CD14-positive monocyte (primary cell): ENCODE measurements at regions not wholly inside any gene's neighbourhood (a gene's known extent, or its start where the extent isn't known, plus 50 kb on each side); places are given as distances from the start of the nearest gene placed in this dataset.

Experiments
- DNase-seq, 3 donors: peaks; one replicate each; pipeline ENCODE4 v3.0.0-alpha.2; 2011 to 2022
- H2AFZ ChIP-seq: 2 replicates; pipeline ENCODE4 v1.6.0; 2012; ENCODE audit warnings: mild to moderate bottlenecking, low read depth, low read length, inconsistent platforms; ENCODE audit not compliant: insufficient read depth, poor library complexity, severe bottlenecking
- H3K27ac ChIP-seq, 2 donors: 1 replicate in 1 of 2; 2 replicates in 1 of 2; pipeline ENCODE4 v1.5.1; 2012 to 2013; ENCODE audit warnings: low read length in 2 of 2, control low read depth in 1 of 2, inconsistent platforms in 1 of 2, low read depth in 1 of 2, mild to moderate bottlenecking in 1 of 2
- H3K27me3 ChIP-seq, 2 donors: one replicate each; pipeline versions ENCODE4 v1.6.0 to v1.6.1; 2011 to 2013; ENCODE audit warnings: low read length in 2 of 2; ENCODE audit not compliant: control insufficient read depth in 2 of 2, insufficient read depth in 2 of 2
- H3K36me3 ChIP-seq, 2 donors: replicated peaks in 1 of 2; 1 replicate in 1 of 2; 2 replicates in 1 of 2; pipeline versions ENCODE4 v1.5.1 to v1.6.1; 2012 to 2013; ENCODE audit warnings: low read length in 2 of 2, control low read depth in 1 of 2, inconsistent platforms in 1 of 2, mild to moderate bottlenecking in 1 of 2; ENCODE audit not compliant: insufficient read depth in 2 of 2, control insufficient read depth in 1 of 2
- H3K4me1 ChIP-seq, 2 donors: 1 replicate in 1 of 2; 2 replicates in 1 of 2; pipeline versions ENCODE4 v1.5.1 to v1.6.1; 2012 to 2013; ENCODE audit warnings: low read length in 2 of 2, control low read depth in 1 of 2, inconsistent platforms in 1 of 2, mild to moderate bottlenecking in 1 of 2, moderate library complexity in 1 of 2; ENCODE audit not compliant: insufficient read depth in 2 of 2, control insufficient read depth in 1 of 2
- H3K4me2 ChIP-seq: replicated peaks from 2 replicates; pipeline ENCODE3; 2012; ENCODE audit warnings: low read length, moderate library complexity, mild to moderate bottlenecking; ENCODE audit not compliant: poor library complexity, severe bottlenecking; ENCODE audit errors: extremely low read depth
- H3K4me3 ChIP-seq, 3 experiments: fragments of 200-600 bp in 1 of 3; sonication (generic) in 1 of 3; replicated peaks in 1 of 3; 1 replicate in 2 of 3; 2 replicates in 1 of 3; pipeline ENCODE4 v1.5.1; 2011 to 2013; ENCODE audit warnings: low read length in 3 of 3, mild to moderate bottlenecking in 3 of 3, control low read depth in 2 of 3, low read depth in 2 of 3, inconsistent platforms in 1 of 3, moderate library complexity in 1 of 3
- H3K79me2 ChIP-seq: 2 replicates; pipeline ENCODE4 v1.6.0; 2012; ENCODE audit warnings: mild to moderate bottlenecking, control low read depth, inconsistent platforms, low read length, moderate library complexity; ENCODE audit not compliant: insufficient read depth
- H3K9ac ChIP-seq: 2 replicates; pipeline ENCODE4 v1.6.0; 2017; ENCODE audit warnings: low read length, mild to moderate bottlenecking; ENCODE audit not compliant: insufficient read depth, poor library complexity, severe bottlenecking
- H3K9me3 ChIP-seq, 2 donors: replicated peaks in 1 of 2; 1 replicate in 1 of 2; 2 replicates in 1 of 2; pipeline versions ENCODE4 v1.5.1 to v1.6.1; 2012 to 2013; ENCODE audit warnings: low read length in 2 of 2, control low read depth in 1 of 2; ENCODE audit not compliant: control insufficient read depth in 1 of 2, insufficient read depth in 1 of 2
- H4K20me1 ChIP-seq: 2 replicates; pipeline ENCODE4 v1.6.0; 2012; ENCODE audit warnings: mild to moderate bottlenecking, low read length, control low read depth, moderate library complexity; ENCODE audit not compliant: insufficient read depth
- H3K27ac Mint-ChIP-seq, 7 donors: one replicate each; pipeline ENCODE4 v1.8.0; 2020; ENCODE audit warnings: mild to moderate bottlenecking in 7 of 7, mixed read lengths in 7 of 7, moderate library complexity in 6 of 7, inconsistent platforms in 2 of 7
- H3K27me3 Mint-ChIP-seq, 3 donors: one replicate each; pipeline ENCODE4 v1.8.0; 2021 to 2022; ENCODE audit warnings: low read depth in 3 of 3, mild to moderate bottlenecking in 3 of 3, mixed read lengths in 3 of 3, moderate library complexity in 3 of 3, inconsistent platforms in 1 of 3
- H3K36me3 Mint-ChIP-seq, 2 donors: one replicate each; pipeline ENCODE4 v1.8.0; 2020; ENCODE audit warnings: mixed read lengths in 2 of 2, inconsistent platforms in 1 of 2, mild to moderate bottlenecking in 1 of 2
- H3K4me1 Mint-ChIP-seq: one replicate; pipeline ENCODE4 v1.8.0; 2020; ENCODE audit warnings: mild to moderate bottlenecking, mixed read lengths
- H3K4me3 Mint-ChIP-seq, 2 donors: one replicate each; pipeline ENCODE4 v1.8.0; 2020; ENCODE audit warnings: mild to moderate bottlenecking in 2 of 2, mixed read lengths in 2 of 2, moderate library complexity in 1 of 2
- H3K9me3 Mint-ChIP-seq, 7 donors: one replicate each; pipeline ENCODE4 v1.8.0; 2020 to 2022; ENCODE audit warnings: mixed read lengths in 7 of 7, mild to moderate bottlenecking in 6 of 7, moderate library complexity in 6 of 7, inconsistent platforms in 2 of 7
- WGBS: methylation state at CpG from one replicate; pipeline ENCODE4 v1.1.5; 2013; ENCODE audit warnings: missing lambda C conversion rate; ENCODE audit not compliant: insufficient coverage; 5-methylcytosine and 5-hydroxymethylcytosine counted together
- intact Hi-C, 2 donors: fragments of 100-400 bp; cut with micrococcal nuclease; formaldehyde crosslinking; loops; one replicate each; pipeline versions ENCODE4 v1.15.0 to v1.15.1; 2023
- TF ChIP-seq, protein P1 (sequence below): fragments of 200-600 bp; IDR thresholded peaks from one replicate; pipeline ENCODE4 v1.8.0; 2022; ENCODE audit warnings: antibody characterized with exemption, mild to moderate bottlenecking

DNA sequence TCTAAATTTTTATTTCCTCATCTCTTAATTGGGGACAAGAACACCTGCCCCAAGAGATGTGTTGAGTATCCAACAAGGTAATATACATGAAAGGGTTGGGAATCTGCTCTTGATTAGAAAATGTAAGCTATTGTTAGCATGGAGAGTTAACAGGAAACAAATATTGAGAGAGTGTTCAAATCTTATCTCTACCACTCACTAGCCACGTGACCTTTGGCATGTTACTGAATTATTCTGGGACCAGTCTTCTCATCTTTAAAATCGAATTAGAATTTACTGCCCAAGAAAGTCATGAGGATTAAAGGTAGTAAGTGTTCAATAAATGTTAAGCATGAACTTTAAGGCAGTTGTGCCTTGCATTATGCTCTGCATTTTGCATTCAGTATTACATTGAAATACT lies 184.7 kb downstream of the MID1IP1 start:
- H3K79me2 ChIP-seq, result no peaks in the 10 kb centered on the region
- H2AFZ ChIP-seq, result no peak overlapping the region
- no peak for DNase-seq
- TF ChIP-seq, protein P1, sequence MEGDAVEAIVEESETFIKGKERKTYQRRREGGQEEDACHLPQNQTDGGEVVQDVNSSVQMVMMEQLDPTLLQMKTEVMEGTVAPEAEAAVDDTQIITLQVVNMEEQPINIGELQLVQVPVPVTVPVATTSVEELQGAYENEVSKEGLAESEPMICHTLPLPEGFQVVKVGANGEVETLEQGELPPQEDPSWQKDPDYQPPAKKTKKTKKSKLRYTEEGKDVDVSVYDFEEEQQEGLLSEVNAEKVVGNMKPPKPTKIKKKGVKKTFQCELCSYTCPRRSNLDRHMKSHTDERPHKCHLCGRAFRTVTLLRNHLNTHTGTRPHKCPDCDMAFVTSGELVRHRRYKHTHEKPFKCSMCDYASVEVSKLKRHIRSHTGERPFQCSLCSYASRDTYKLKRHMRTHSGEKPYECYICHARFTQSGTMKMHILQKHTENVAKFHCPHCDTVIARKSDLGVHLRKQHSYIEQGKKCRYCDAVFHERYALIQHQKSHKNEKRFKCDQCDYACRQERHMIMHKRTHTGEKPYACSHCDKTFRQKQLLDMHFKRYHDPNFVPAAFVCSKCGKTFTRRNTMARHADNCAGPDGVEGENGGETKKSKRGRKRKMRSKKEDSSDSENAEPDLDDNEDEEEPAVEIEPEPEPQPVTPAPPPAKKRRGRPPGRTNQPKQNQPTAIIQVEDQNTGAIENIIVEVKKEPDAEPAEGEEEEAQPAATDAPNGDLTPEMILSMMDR, result no peak
- H3K4me3 ChIP-seq, result no peak overlapping the region
- H3K9ac ChIP-seq, result no peak overlapping the region
- no peak overlapping the region for H3K4me2 ChIP-seq
- no peaks in the 10 kb centered on the region for H4K20me1 ChIP-seq
- peaks cover 0 to 2% of the 10 kb centered on the region in 2 donors for H3K27me3 ChIP-seq
- no peak overlapping the region for H3K27ac ChIP-seq
- no CpG with 5 or more reads among the region's 2 CpGs for WGBS
- Mint-ChIP-seq H3K9me3 (no peaks in the 10 kb centered on the region), H3K4me1 (peaks cover 26% of the 10 kb centered on the region), H3K27ac (no peak overlapping the region), H3K4me3 (no peak overlapping the region), H3K36me3 (no peaks in the 10 kb centered on the region), H3K27me3 (peaks cover 0 to 1% (median 0%) of the 10 kb centered on the region in 3 donors)
- no peaks in the 10 kb centered on the region for H3K9me3 ChIP-seq
- no peaks in the 10 kb centered on the region for H3K36me3 ChIP-seq
- peaks cover 26 to 30% of the 10 kb centered on the region in 2 donors for H3K4me1 ChIP-seq
- intact Hi-C loops, result loop anchor here (10.0 kb wide), 3 partner anchors 159 to 221 kb away; partner anchors contain the start of gene MID1IP1 (in 1 of the 2)

DNA sequence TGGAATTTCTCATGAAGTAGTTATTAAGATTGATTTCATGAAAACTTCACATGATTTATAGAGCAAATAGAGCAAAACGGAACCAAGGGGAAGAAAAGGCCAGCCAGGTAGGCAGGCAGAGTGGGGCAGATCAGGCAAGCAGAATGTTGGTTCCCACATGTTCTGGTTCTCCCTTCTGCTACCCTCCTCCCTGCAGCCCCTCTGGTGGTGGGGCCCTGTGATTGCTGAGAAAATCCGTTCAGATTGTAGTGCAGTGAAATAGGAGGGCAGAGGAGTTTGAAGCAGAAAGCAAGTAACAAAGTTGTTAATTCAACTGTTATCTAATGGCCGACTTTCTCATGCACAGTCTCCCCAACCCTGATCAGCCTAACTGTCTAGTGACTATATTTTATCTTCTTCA lies 185.3 kb downstream of the MID1IP1 start:
- Mint-ChIP-seq H3K4me3 (no peak overlapping the region), H3K27me3 (peaks cover 0 to 1% (median 0%) of the 10 kb centered on the region in 3 donors), H3K36me3 (no peaks in the 10 kb centered on the region), H3K4me1 (peaks cover 29% of the 10 kb centered on the region), H3K27ac (peak overlapping the region in 2 of 7 donors; percentile 55 to 68), H3K9me3 (no peaks in the 10 kb centered on the region)
- H2AFZ ChIP-seq, result peak overlapping the region; percentile 3
- H3K9me3 ChIP-seq, result no peaks in the 10 kb centered on the region
- H3K9ac ChIP-seq, result no peak overlapping the region
- H3K79me2 ChIP-seq, result no peaks in the 10 kb centered on the region
- TF ChIP-seq, protein P1, result no peak
- H3K4me1 ChIP-seq, result peaks cover 32 to 36% of the 10 kb centered on the region in 2 donors
- no peak for DNase-seq
- no peaks in the 10 kb centered on the region for H4K20me1 ChIP-seq
- intact Hi-C loops, result loop anchor here (10.0 kb wide), 3 partner anchors 158 to 222 kb away; partner anchors contain the start of gene MID1IP1 (in 1 of the 2)
- no peaks in the 10 kb centered on the region for H3K36me3 ChIP-seq
- H3K4me2 ChIP-seq, result no peak overlapping the region
- H3K27ac ChIP-seq, result no peak overlapping the region
- WGBS, result no CpG with 5 or more reads among the region's 3 CpGs
- H3K27me3 ChIP-seq, result peaks cover 0 to 2% of the 10 kb centered on the region in 2 donors
- no peak overlapping the region for H3K4me3 ChIP-seq
